ENCODE measurements at regions not wholly inside any gene's neighbourhood (a gene's known extent, or its start where the extent isn't known, plus 50 kb on each side); places are given as distances from the start of the nearest gene placed in this dataset.

GRCh38 chr3:103495186-103495585, 1060.4 kb downstream of the ZPLD1 start:
- no peak for DNase-seq (ENCODE audit: low read depth)
- no peak for TF ChIP-seq CTCF (IDR thresholded peaks at IDR 0.05; ENCODE audit: insufficient read depth, low read length)
- H3K4me3 ChIP-seq (ENCODE audit: low read depth, low read length): no peak overlapping the region

GRCh38 chr3:103499132-103499900, 1064.5 kb downstream of the ZPLD1 start:
- TF ChIP-seq CTCF (IDR thresholded peaks at IDR 0.05; ENCODE audit: insufficient read depth, low read length): no peak
- no peak overlapping the region for H3K4me3 ChIP-seq (ENCODE audit: low read depth, low read length)
- no peak for DNase-seq (ENCODE audit: low read depth)

- no peak for TF ChIP-seq CTCF (IDR thresholded peaks at IDR 0.05; ENCODE audit: insufficient read depth, low read length)
- H3K4me3 ChIP-seq (ENCODE audit: low read depth, low read length): no peak overlapping the region
- no peak for DNase-seq (ENCODE audit: low read depth)
These were observed 1065.2 kb downstream of the ZPLD1 start for GRCh38 chr3:103499967-103500366.

GRCh38 chr3:103510760-103511159, 1075.9 kb downstream of the ZPLD1 start:
- TF ChIP-seq CTCF (IDR thresholded peaks at IDR 0.05; ENCODE audit: insufficient read depth, low read length): no peak
- DNase-seq (ENCODE audit: low read depth): no peak
- H3K4me3 ChIP-seq (ENCODE audit: low read depth, low read length): no peak overlapping the region

GRCh38 chr3:103511891-103512290, 1077.1 kb downstream of the ZPLD1 start:
- no peak for DNase-seq (ENCODE audit: low read depth)
- no peak for TF ChIP-seq CTCF (IDR thresholded peaks at IDR 0.05; ENCODE audit: insufficient read depth, low read length)

GRCh38 chr3:103512595-103512994, 1077.8 kb downstream of the ZPLD1 start:
- no peak for TF ChIP-seq CTCF (IDR thresholded peaks at IDR 0.05; ENCODE audit: insufficient read depth, low read length)
- H3K4me3 ChIP-seq (ENCODE audit: low read depth, low read length): no peak overlapping the region
- DNase-seq (ENCODE audit: low read depth): no peak

More at GRCh38 chr3:103511891-103512290, 1077.1 kb downstream of the ZPLD1 start:
- H3K4me3 ChIP-seq (ENCODE audit: low read depth, low read length): no peak overlapping the region

- TF ChIP-seq CTCF (IDR thresholded peaks at IDR 0.05; ENCODE audit: insufficient read depth, low read length): no peak
- DNase-seq (ENCODE audit: low read depth): no peak
- no peak overlapping the region for H3K4me3 ChIP-seq (ENCODE audit: low read depth, low read length)
These were observed 1078.2 kb downstream of the ZPLD1 start for GRCh38 chr3:103513003-103513402.

Measured in fibroblast of the aortic adventitia (primary cell).